WI38 (cell line): ENCODE measurements at regions not wholly inside any gene's neighbourhood (a gene's known extent, or its start where the extent isn't known, plus 50 kb on each side); places are given as distances from the start of the nearest gene placed in this dataset.

Experiments
- H3K4me3 ChIP-seq: 2 replicates; pipeline ENCODE4 v1.5.1; 2011; ENCODE audit warnings: low read depth, mild to moderate bottlenecking, control low read depth, low read length
- TF ChIP-seq, protein P1 (sequence below): IDR thresholded peaks from 2 replicates; pipeline ENCODE4 v1.5.1; 2012; ENCODE audit warnings: low read depth, mild to moderate bottlenecking, control low read depth, low read length

DNA sequence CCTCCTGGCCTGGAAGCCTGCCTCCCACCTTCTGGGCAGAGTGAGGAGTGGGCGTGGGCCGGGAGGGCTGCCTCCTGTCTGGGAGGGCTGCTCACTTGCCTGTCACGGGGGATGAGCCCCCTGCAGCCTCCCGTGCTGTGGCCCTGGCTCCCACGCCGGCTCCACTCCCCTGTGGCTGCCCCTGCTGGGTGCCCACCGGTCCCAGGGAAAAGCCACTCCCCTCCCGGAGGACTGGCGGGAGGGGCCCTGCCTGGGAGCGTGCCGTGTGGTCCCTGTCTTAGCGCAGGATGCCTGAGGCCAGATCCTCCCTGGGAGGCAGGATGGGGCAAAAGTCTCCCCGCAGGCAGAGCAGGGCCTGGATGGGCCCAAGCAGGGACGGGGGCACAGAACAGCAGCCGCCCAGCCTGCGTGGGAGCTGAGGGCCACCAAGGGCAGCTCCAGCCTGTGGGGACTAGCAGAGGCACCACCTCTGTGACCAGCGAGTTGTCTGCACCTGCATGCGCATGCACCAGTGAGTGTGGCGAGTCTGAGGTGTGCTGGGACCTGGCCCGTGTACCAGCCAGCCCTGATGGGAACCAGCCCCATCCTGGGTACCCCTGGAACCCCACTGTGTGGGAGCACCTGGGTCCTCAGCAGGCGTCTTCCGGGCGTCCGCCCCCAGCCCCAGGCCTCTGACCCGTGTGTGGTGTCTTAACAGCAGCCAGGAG lies 339.9 kb downstream of the SEC14L1 start:
- H3K4me3 ChIP-seq: no peak overlapping the region
- TF ChIP-seq, protein P1, sequence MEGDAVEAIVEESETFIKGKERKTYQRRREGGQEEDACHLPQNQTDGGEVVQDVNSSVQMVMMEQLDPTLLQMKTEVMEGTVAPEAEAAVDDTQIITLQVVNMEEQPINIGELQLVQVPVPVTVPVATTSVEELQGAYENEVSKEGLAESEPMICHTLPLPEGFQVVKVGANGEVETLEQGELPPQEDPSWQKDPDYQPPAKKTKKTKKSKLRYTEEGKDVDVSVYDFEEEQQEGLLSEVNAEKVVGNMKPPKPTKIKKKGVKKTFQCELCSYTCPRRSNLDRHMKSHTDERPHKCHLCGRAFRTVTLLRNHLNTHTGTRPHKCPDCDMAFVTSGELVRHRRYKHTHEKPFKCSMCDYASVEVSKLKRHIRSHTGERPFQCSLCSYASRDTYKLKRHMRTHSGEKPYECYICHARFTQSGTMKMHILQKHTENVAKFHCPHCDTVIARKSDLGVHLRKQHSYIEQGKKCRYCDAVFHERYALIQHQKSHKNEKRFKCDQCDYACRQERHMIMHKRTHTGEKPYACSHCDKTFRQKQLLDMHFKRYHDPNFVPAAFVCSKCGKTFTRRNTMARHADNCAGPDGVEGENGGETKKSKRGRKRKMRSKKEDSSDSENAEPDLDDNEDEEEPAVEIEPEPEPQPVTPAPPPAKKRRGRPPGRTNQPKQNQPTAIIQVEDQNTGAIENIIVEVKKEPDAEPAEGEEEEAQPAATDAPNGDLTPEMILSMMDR: no peak

DNA sequence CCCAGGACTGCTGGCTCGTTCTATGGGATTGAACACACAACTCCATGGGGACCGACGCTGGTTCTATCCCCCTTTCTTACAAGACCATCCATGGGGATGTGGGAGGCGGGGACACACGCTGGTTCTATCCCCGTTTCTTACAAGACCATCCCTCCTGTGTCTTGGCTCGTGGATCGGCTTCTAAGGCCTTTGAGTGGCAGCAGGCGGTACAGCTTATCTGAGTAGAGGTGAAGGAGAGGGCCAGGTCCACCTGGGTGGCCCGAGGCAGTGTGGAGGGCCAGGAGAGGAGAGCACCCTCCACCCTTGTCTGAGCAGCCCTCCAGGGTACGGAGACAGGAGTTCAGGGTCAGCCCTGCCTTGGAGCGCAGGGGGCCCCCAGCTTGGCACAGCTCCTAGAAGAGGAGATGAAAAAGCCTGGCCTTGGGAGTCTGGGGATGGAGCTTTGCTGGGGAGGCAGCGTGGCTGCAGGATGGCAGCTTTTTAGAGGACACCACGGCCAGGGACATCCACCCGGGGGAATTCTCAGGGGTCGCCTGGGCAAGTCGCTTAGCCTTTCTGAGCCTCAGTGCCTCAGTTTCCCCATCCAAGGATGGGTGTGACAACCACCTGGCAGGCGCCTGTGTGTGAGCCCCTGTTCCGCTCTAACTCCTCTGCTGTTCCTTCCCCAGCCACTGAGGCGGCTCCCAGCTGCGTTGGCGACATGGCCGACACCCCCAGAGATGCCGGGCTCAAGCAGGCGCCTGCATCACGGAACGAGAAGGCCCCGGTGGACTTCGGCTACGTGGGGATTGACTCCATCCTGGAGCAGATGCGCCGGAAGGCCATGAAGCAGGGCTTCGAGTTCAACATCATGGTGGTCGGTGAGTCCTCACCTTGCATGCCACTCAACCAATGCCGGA lies 341.0 kb downstream of the SEC14L1 start:
- TF ChIP-seq, protein P1: no peak
- no peak overlapping the region for H3K4me3 ChIP-seq

DNA sequence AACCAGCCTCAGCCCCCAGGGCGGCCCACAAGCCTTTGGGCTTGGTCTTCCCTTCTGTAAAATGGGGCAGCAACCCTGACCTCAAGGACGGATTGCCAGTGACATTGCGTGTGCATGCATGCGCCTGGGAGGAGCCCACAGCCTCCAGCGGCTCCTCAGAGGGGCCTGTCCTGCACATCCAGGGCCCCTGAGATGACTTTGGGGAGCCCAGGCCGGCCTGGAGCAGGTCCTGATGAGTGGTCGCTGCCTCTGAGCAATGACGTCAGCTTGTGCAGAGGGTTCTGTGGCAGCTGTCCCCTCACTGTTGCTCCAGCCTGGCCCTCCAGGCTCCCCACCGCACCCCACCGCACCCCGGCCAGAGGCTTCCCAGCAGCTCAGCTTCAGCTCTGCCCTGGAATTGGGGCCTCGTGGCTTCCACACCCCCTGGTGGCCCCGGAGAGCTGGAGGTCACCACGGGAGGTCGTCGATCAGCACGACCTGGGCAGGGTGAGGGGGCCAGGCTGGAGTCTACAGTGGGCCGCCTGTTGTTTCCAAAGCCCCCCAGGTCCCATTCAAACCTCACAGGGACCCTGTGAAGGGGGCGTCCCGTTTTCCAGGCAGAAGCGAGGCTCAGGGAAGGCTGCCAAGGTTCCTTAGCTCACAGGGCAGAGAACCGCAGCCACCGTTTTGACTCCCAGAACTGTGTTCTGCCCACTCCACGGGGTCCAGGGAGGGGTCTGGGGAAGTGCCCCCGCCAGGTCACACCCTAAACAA lies 341.8 kb downstream of the SEC14L1 start:
- no peak overlapping the region for H3K4me3 ChIP-seq
- TF ChIP-seq, protein P1: no peak

- no peak overlapping the region for H3K4me3 ChIP-seq
- TF ChIP-seq, protein P1: no peak
These were observed 342.4 kb downstream of the SEC14L1 start for GRCh38 chr17:77483128-77483598.

DNA sequence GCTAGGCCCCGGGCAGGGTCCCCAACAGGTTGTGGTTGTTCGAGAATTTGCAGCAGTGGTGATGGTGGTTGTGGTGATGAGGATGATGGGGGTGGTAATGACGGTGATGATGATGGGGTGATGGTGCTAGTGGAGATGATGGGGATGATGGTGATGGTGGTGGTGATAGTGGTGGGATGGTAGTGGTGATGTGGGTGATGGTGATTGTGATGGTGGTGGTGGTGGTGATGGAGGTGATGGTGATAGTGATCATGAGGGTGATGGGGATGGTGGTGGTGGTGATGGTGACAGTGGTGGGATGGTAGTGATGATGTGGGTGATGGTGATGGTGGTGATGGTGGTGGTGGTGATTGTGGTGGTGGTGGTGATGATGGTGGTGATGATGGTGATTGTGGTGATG lies 343.3 kb downstream of the SEC14L1 start:
- H3K4me3 ChIP-seq: no peak overlapping the region
- TF ChIP-seq, protein P1: no peak

GRCh38 chr17:77485089-77485833 lies 344.5 kb downstream of the SEC14L1 start:
- no peak overlapping the region for H3K4me3 ChIP-seq
- TF ChIP-seq, protein P1: no peak
